ENCODE measurements at regions not wholly inside any gene's neighbourhood (a gene's known extent, or its start where the extent isn't known, plus 50 kb on each side); places are given as distances from the start of the nearest gene placed in this dataset.

DNA sequence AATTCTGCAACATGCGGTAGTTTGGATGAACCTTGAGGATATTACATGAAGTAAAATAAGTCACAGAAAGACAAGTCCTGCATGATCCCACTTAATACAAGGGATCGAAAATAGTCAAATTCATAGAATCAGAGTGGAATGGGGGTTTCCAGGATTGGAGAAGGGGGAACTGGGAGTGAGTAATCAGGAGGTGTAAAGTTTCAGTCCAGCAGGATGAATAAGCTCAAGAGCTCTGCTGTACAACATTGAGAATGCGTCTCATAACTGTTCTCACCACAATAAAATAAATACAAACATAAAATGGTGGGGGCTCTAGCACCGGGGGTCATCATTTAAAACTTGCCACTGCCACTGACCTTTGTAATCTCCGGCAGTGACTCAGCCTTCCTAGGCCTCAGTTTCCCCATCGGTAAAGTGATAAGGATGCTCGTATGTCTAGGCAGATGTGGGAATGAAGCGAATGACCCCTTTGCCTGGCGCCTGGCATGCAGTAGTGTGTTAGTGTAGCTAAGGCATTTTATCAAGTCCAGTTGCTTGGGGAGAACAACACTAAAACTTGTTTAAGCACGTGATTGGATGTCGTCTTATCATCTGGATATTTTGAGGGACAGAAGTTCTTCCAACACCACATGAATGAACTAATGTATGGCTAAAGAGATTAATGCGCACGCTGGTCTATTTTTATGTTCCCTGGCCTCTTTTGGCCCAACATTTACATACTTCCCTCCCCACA is 421.1 kb downstream of the QKI start:
- no peaks in the 10 kb centered on the region for H3K36me3 Mint-ChIP-seq (ENCODE audit: low read depth, unreplicated experiment)
- no peaks in the 10 kb centered on the region for H3K4me1 Mint-ChIP-seq (ENCODE audit: low read depth, unreplicated experiment)
- peaks cover 4% of the 10 kb centered on the region for H3K9me3 Mint-ChIP-seq (ENCODE audit: unreplicated experiment)
- H3K36me3 ChIP-seq (ENCODE audit: insufficient read depth, low read length), result no peaks in the 10 kb centered on the region
- H3K27ac Mint-ChIP-seq (ENCODE audit: unreplicated experiment), result no peak overlapping the region
- H3K9ac ChIP-seq (ENCODE audit: low read length), result no peak overlapping the region
- no peak overlapping the region for H3K4me2 ChIP-seq (ENCODE audit: low read length)
- H3K27me3 ChIP-seq (ENCODE audit: insufficient read depth, low read length), result no peaks in the 10 kb centered on the region
- no peak overlapping the region for H2AFZ ChIP-seq (ENCODE audit: low read depth, low read length)
- H3K27ac ChIP-seq (ENCODE audit: low read depth, low read length), result no peak overlapping the region
- H3K79me2 ChIP-seq (ENCODE audit: insufficient read depth, low read length), result no peaks in the 10 kb centered on the region
- no peaks in the 10 kb centered on the region for H3K27me3 Mint-ChIP-seq (ENCODE audit: low read depth, unreplicated experiment)
- H4K20me1 ChIP-seq (ENCODE audit: insufficient read depth, low read length), result no peaks in the 10 kb centered on the region
- H3K4me3 Mint-ChIP-seq (ENCODE audit: unreplicated experiment), result no peak overlapping the region
- no peak for TF ChIP-seq EZH2 (IDR thresholded peaks at IDR 0.05; ENCODE audit: insufficient read depth, low read length)
- TF ChIP-seq, protein P1, sequence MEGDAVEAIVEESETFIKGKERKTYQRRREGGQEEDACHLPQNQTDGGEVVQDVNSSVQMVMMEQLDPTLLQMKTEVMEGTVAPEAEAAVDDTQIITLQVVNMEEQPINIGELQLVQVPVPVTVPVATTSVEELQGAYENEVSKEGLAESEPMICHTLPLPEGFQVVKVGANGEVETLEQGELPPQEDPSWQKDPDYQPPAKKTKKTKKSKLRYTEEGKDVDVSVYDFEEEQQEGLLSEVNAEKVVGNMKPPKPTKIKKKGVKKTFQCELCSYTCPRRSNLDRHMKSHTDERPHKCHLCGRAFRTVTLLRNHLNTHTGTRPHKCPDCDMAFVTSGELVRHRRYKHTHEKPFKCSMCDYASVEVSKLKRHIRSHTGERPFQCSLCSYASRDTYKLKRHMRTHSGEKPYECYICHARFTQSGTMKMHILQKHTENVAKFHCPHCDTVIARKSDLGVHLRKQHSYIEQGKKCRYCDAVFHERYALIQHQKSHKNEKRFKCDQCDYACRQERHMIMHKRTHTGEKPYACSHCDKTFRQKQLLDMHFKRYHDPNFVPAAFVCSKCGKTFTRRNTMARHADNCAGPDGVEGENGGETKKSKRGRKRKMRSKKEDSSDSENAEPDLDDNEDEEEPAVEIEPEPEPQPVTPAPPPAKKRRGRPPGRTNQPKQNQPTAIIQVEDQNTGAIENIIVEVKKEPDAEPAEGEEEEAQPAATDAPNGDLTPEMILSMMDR (IDR thresholded peaks at IDR 0.05; ENCODE audit: insufficient read depth, low read depth, low read length), result no peak
- no peaks in the 10 kb centered on the region for H3K9me3 ChIP-seq (ENCODE audit: insufficient read depth, low read depth, low read length)
- DNase-seq (ENCODE audit: low read depth) (no peak), FAIRE-seq (no peak)
- H3K4me3 ChIP-seq (ENCODE audit: insufficient read depth, low read depth, low read length), result no peak overlapping the region
- peaks cover 10% of the 10 kb centered on the region for H3K4me1 ChIP-seq (ENCODE audit: insufficient read depth, low read length)

DNA sequence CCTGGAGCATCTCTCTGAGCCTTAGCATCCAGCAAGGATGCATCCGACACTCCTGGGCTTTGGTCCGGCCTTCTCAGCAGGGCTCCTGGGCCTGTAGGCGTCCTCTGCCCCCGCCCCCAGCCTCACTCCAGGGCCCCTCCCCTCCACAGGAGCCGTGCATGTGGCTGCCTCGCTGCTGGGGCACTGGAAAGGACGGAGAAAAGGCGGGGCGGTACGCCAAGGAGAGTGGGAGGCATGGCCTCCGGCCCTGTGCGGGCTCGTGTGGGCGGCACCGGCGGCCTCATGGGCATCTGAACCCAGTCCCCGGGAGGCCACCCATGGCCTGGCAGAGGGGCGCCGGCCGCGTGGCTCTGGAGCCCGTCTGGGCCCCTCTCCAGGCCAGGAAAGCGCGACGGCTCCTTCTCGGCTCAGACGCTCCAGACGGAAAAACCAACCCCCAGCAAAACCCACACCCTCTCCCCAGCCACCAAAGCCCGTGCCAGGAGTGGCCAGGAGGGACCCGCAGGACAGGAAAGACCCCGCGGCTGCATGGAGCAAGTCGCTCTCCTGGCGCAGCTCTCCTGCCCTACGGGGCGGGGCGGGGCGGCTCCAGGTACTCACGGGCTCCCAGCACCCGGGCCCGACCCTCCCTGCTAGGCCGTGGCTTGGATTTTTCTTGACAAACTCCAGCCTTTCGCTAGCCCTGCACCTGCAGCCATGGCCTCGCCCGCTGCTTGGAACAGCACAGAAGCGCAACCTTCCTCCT is 419.9 kb downstream of the QKI start:
- DNase-seq (ENCODE audit: low read depth), result no peak
- no peak overlapping the region for H3K27ac Mint-ChIP-seq (ENCODE audit: unreplicated experiment)
- no peaks in the 10 kb centered on the region for H3K79me2 ChIP-seq (ENCODE audit: insufficient read depth, low read length)
- peaks cover 10% of the 10 kb centered on the region for H3K4me1 ChIP-seq (ENCODE audit: insufficient read depth, low read length)
- H3K36me3 Mint-ChIP-seq (ENCODE audit: low read depth, unreplicated experiment), result no peaks in the 10 kb centered on the region
- no peak overlapping the region for H3K27ac ChIP-seq (ENCODE audit: low read depth, low read length)
- H4K20me1 ChIP-seq (ENCODE audit: insufficient read depth, low read length), result no peaks in the 10 kb centered on the region
- H3K4me2 ChIP-seq (ENCODE audit: low read length), result no peak overlapping the region
- no peak overlapping the region for H3K9ac ChIP-seq (ENCODE audit: low read length)
- H3K27me3 Mint-ChIP-seq (ENCODE audit: low read depth, unreplicated experiment), result no peaks in the 10 kb centered on the region
- no peak overlapping the region for H3K4me3 Mint-ChIP-seq (ENCODE audit: unreplicated experiment)
- no peak for FAIRE-seq
- no peak overlapping the region for H2AFZ ChIP-seq (ENCODE audit: low read depth, low read length)
- no peaks in the 10 kb centered on the region for H3K36me3 ChIP-seq (ENCODE audit: insufficient read depth, low read length)
- H3K9me3 Mint-ChIP-seq (ENCODE audit: unreplicated experiment), result peaks cover 5% of the 10 kb centered on the region
- H3K4me3 ChIP-seq (ENCODE audit: insufficient read depth, low read depth, low read length), result no peak overlapping the region
- H3K4me1 Mint-ChIP-seq (ENCODE audit: low read depth, unreplicated experiment), result no peaks in the 10 kb centered on the region
- H3K27me3 ChIP-seq (ENCODE audit: insufficient read depth, low read length), result no peaks in the 10 kb centered on the region
- H3K9me3 ChIP-seq (ENCODE audit: insufficient read depth, low read depth, low read length), result no peaks in the 10 kb centered on the region
- TF ChIP-seq EZH2 (IDR thresholded peaks at IDR 0.05; ENCODE audit: insufficient read depth, low read length), result no peak

DNA sequence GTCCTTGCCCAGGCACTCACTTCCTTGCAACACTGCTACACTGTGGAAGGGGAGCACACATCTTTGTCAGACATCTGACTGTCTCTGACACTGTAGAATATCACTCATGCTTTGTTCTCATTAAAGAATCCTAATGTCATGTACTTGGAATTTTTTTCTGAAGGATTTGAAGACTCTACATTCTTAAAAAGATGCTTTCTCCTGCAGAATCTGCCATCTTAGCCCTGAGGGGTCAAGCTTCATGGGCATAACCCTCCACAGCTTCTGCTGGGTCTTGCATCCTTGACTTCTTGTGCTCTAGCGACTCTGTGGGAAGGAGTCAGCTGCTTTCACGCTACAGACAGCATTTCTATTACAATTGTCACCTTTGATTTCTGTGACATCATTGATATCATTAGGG is 417.2 kb downstream of the QKI start:
- H3K27ac Mint-ChIP-seq (ENCODE audit: unreplicated experiment), result no peak overlapping the region
- Histone ChIP-seq H3K9me3 (ENCODE audit: insufficient read depth, low read depth, low read length) (no peaks in the 10 kb centered on the region), H3K27me3 (ENCODE audit: insufficient read depth, low read length) (no peaks in the 10 kb centered on the region), H4K20me1 (ENCODE audit: insufficient read depth, low read length) (no peaks in the 10 kb centered on the region), H3K36me3 (ENCODE audit: insufficient read depth, low read length) (no peaks in the 10 kb centered on the region), H3K4me3 (ENCODE audit: insufficient read depth, low read depth, low read length) (no peak overlapping the region), H3K79me2 (ENCODE audit: insufficient read depth, low read length) (no peaks in the 10 kb centered on the region), H3K27ac (ENCODE audit: low read depth, low read length) (no peak overlapping the region), H3K9ac (ENCODE audit: low read length) (no peak overlapping the region), H3K4me1 (ENCODE audit: insufficient read depth, low read length) (no peaks in the 10 kb centered on the region), H2AFZ (ENCODE audit: low read depth, low read length) (no peak overlapping the region), H3K4me2 (ENCODE audit: low read length) (no peak overlapping the region)
- H3K27me3 Mint-ChIP-seq (ENCODE audit: low read depth, unreplicated experiment), result no peaks in the 10 kb centered on the region
- no peaks in the 10 kb centered on the region for H3K36me3 Mint-ChIP-seq (ENCODE audit: low read depth, unreplicated experiment)
- FAIRE-seq (no peak), DNase-seq (ENCODE audit: low read depth) (no peak)
- H3K4me3 Mint-ChIP-seq (ENCODE audit: unreplicated experiment), result no peak overlapping the region
- peaks cover 15% of the 10 kb centered on the region for H3K4me1 Mint-ChIP-seq (ENCODE audit: low read depth, unreplicated experiment)
- TF ChIP-seq, protein P1 (IDR thresholded peaks at IDR 0.05; ENCODE audit: insufficient read depth, low read depth, low read length), result no peak
- no peak for TF ChIP-seq EZH2 (IDR thresholded peaks at IDR 0.05; ENCODE audit: insufficient read depth, low read length)
- peaks cover 5% of the 10 kb centered on the region for H3K9me3 Mint-ChIP-seq (ENCODE audit: unreplicated experiment)
